DND-41 (cell line): ENCODE measurements at regions not wholly inside any gene's neighbourhood (a gene's known extent, or its start where the extent isn't known, plus 50 kb on each side); places are given as distances from the start of the nearest gene placed in this dataset.

ENCODE experiments used
- CTCF ChIP-seq: IDR thresholded peaks from 2 replicates; pipeline ENCODE4 v1.5.1; 2012; ENCODE audit warnings: borderline replicate concordance, low read length, moderate library complexity, mild to moderate bottlenecking; ENCODE audit not compliant: poor library complexity, severe bottlenecking; ENCODE audit errors: extremely low read depth
- EZH2 ChIP-seq: IDR thresholded peaks from 3 replicates; pipeline ENCODE4 v1.6.1; 2012; ENCODE audit warnings: borderline replicate concordance, low read depth, mild to moderate bottlenecking, moderate library complexity, low read length, inconsistent platforms; ENCODE audit not compliant: severe bottlenecking

DNA sequence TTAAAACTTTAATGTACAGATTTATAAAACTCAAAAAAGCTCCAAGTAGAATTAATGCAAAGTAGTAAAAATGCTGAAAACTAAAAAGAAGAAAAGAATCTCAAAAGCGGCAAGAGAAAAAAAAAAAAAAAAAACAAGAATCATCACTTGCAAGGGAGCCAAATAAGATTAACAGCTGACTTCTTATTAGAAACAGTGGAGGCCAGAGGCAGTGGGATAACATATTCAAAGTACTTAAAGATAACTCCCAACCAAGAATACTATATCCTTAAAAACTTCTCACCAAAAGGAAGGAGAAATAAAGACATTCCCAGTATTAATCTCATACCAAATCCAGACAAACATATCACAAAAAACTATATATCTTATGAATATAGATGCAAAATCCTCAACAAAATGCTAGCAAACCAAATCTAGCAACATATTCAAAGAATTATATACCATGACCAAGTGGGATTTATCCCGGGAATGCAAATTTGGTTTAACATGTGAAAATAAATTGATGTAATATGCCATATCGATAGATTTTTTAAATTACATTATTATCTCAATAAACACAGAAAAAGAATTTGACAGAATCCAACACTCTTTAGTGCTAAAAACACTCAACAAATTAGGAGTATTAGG lies 62.7 kb downstream of the CAMK2N1 start:
- TF ChIP-seq EZH2 (no peak), CTCF (no peak)
